OCI-LY3 (cell line): ENCODE measurements at regions not wholly inside any gene's neighbourhood (a gene's known extent, or its start where the extent isn't known, plus 50 kb on each side); places are given as distances from the start of the nearest gene placed in this dataset.

Source experiments
- EZH2phosphoT487 ChIP-seq: fragments of 200-600 bp; shearing (Covaris generic); IDR thresholded peaks from 2 replicates; pipeline ENCODE4 v1.6.1; 2018; ENCODE audit warnings: antibody characterized with exemption, mixed run types, low read depth
- TF ChIP-seq, protein P1 (sequence below): fragments of 200-600, 300-600 bp; sonication (generic); IDR thresholded peaks from 2 replicates; pipeline ENCODE4 v1.5.1; 2014; ENCODE audit warnings: antibody characterized with exemption, low read length, low read depth

DNA sequence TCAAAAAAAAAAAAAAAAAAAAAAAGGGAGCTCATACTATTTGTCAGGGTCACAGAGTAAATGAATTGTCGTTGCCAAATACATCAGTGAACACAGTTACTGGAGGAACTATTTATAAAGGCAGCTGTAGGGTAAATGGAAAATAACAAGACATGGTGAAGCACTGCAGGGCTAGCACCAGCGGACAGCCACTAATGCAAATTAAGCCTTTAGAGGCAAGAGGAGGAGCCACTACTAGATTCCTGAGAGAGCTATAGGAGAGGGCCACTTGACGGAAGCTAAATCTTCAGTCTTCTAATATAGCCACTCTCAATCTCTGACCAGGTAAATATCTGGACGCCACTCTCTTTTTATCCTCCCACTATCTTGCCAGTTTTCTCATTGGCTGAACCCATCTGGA lies 801.2 kb upstream of the GOT2 start:
- TF ChIP-seq, protein P1, sequence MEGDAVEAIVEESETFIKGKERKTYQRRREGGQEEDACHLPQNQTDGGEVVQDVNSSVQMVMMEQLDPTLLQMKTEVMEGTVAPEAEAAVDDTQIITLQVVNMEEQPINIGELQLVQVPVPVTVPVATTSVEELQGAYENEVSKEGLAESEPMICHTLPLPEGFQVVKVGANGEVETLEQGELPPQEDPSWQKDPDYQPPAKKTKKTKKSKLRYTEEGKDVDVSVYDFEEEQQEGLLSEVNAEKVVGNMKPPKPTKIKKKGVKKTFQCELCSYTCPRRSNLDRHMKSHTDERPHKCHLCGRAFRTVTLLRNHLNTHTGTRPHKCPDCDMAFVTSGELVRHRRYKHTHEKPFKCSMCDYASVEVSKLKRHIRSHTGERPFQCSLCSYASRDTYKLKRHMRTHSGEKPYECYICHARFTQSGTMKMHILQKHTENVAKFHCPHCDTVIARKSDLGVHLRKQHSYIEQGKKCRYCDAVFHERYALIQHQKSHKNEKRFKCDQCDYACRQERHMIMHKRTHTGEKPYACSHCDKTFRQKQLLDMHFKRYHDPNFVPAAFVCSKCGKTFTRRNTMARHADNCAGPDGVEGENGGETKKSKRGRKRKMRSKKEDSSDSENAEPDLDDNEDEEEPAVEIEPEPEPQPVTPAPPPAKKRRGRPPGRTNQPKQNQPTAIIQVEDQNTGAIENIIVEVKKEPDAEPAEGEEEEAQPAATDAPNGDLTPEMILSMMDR = no peak
- no peak for TF ChIP-seq EZH2phosphoT487
